ENCODE measurements at regions not wholly inside any gene's neighbourhood (a gene's known extent, or its start where the extent isn't known, plus 50 kb on each side); places are given as distances from the start of the nearest gene placed in this dataset.
"Not testable (repeated sequence)": the region's sequence is repeated elsewhere in the genome, so short reads cannot be mapped to it uniquely, and the experiment has no call there.

- no peaks in the 10 kb centered on the region for H3K9me3 ChIP-seq
- TF ChIP-seq POLR2AphosphoS5 (IDR thresholded peaks at IDR 0.05; ENCODE audit: insufficient read depth in 1 of 2, low read depth in 1 of 2): no peak
- no peak for TF ChIP-seq POLR2A (IDR thresholded peaks at IDR 0.05)
- TF ChIP-seq, protein P1, sequence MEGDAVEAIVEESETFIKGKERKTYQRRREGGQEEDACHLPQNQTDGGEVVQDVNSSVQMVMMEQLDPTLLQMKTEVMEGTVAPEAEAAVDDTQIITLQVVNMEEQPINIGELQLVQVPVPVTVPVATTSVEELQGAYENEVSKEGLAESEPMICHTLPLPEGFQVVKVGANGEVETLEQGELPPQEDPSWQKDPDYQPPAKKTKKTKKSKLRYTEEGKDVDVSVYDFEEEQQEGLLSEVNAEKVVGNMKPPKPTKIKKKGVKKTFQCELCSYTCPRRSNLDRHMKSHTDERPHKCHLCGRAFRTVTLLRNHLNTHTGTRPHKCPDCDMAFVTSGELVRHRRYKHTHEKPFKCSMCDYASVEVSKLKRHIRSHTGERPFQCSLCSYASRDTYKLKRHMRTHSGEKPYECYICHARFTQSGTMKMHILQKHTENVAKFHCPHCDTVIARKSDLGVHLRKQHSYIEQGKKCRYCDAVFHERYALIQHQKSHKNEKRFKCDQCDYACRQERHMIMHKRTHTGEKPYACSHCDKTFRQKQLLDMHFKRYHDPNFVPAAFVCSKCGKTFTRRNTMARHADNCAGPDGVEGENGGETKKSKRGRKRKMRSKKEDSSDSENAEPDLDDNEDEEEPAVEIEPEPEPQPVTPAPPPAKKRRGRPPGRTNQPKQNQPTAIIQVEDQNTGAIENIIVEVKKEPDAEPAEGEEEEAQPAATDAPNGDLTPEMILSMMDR (IDR thresholded peaks at IDR 0.05): no peak
- no peak overlapping the region for H3K27ac ChIP-seq
- H3K4me3 ChIP-seq: no peak overlapping the region
- no peaks in the 10 kb centered on the region for H3K27me3 ChIP-seq
- H3K36me3 ChIP-seq: no peaks in the 10 kb centered on the region
- intact Hi-C loops (cut with DNase I): no loop called here
- no peak for DNase-seq (ENCODE audit: extremely low spot score in 2 of 2)
- no peaks in the 10 kb centered on the region for H3K4me1 ChIP-seq
Measured at GRCh38 chr3:137191133-137191923, 233.5 kb downstream of the IL20RB start.

GRCh38 chr3:137191951-137192350 is 234.2 kb downstream of the IL20RB start:
- no peaks in the 10 kb centered on the region for H3K36me3 ChIP-seq
- TF ChIP-seq, protein P1 (IDR thresholded peaks at IDR 0.05): no peak
- TF ChIP-seq POLR2A (IDR thresholded peaks at IDR 0.05): no peak
- no peak for TF ChIP-seq POLR2AphosphoS5 (IDR thresholded peaks at IDR 0.05; ENCODE audit: insufficient read depth in 1 of 2, low read depth in 1 of 2)
- H3K4me1 ChIP-seq: no peaks in the 10 kb centered on the region
- intact Hi-C loops (cut with DNase I): no loop called here
- H3K27ac ChIP-seq: no peak overlapping the region
- no peak overlapping the region for H3K4me3 ChIP-seq
- DNase-seq (ENCODE audit: extremely low spot score in 2 of 2): no peak
- no peaks in the 10 kb centered on the region for H3K27me3 ChIP-seq
- no peaks in the 10 kb centered on the region for H3K9me3 ChIP-seq

DNA sequence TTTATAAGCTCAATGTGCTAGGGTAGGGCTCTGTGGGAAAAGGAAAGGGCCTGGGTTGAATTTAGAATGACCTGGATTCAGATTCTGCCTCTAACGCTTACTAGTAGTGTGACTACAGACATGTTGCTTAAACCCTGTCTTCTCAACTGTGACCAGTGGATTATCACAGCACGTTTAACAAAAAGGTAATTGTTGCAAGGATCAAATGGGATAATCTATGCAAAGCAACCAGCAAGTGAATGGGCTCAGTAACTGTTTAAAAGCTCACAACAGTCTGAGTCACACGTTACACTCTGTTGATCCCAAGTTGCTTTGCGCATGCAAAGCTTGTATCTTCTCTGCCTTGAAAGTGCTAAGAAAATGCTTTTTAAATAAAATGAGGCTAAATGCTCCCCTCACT is 236.5 kb downstream of the IL20RB start:
- DNase-seq (ENCODE audit: extremely low spot score in 2 of 2): no peak
- no peaks in the 10 kb centered on the region for H3K36me3 ChIP-seq
- no peaks in the 10 kb centered on the region for H3K27me3 ChIP-seq
- no peak overlapping the region for H3K4me3 ChIP-seq
- no peaks in the 10 kb centered on the region for H3K4me1 ChIP-seq
- intact Hi-C loops (cut with DNase I): no loop called here
- no peak overlapping the region for H3K27ac ChIP-seq
- no peaks in the 10 kb centered on the region for H3K9me3 ChIP-seq
- TF ChIP-seq, protein P1 (IDR thresholded peaks at IDR 0.05): no peak
- TF ChIP-seq POLR2AphosphoS5 (IDR thresholded peaks at IDR 0.05; ENCODE audit: insufficient read depth in 1 of 2, low read depth in 1 of 2): no peak
- TF ChIP-seq POLR2A (IDR thresholded peaks at IDR 0.05): no peak

GRCh38 chr3:137198374-137198773 is 240.6 kb downstream of the IL20RB start:
- H3K36me3 ChIP-seq; H3K27me3 ChIP-seq; H3K27ac ChIP-seq; H3K4me3 ChIP-seq; H3K4me1 ChIP-seq; H3K9me3 ChIP-seq; DNase-seq (ENCODE audit: extremely low spot score in 2 of 2); intact Hi-C loops (cut with DNase I): not testable (repeated sequence)

DNA sequence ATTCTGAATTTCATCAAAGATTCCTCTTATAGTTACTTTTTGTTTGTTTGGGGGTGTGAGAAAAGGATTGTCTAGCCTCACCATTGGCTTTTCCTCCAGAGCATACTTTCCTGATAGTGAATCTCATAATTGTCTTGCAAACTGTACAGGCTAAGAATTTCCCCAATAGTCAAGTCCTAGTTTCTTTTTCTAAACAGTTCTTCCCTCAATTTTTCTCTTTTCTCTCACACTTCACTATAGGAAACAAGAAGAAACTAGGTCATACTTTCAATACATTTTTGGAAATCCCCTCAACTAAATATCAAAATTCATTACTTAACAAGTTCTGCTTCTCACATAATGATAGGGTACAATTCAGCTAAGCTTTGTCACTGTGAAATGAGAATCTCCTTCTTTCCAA is 241.9 kb downstream of the IL20RB start:
- TF ChIP-seq POLR2AphosphoS5 (IDR thresholded peaks at IDR 0.05; ENCODE audit: insufficient read depth in 1 of 2, low read depth in 1 of 2): no peak
- TF ChIP-seq, protein P1 (IDR thresholded peaks at IDR 0.05): no peak

More for the DNA sequence above, 241.9 kb downstream of the IL20RB start:
- no peak overlapping the region for H3K27ac ChIP-seq
- H3K4me3 ChIP-seq: no peak overlapping the region
- no peaks in the 10 kb centered on the region for H3K9me3 ChIP-seq
- no peak for DNase-seq (ENCODE audit: extremely low spot score in 2 of 2)
- no peaks in the 10 kb centered on the region for H3K36me3 ChIP-seq
- H3K4me1 ChIP-seq: no peaks in the 10 kb centered on the region
- H3K27me3 ChIP-seq: no peaks in the 10 kb centered on the region
- intact Hi-C loops (cut with DNase I): no loop called here
